ENCODE measurements at regions not wholly inside any gene's neighbourhood (a gene's known extent, or its start where the extent isn't known, plus 50 kb on each side); places are given as distances from the start of the nearest gene placed in this dataset.

GRCh38 chr22:27644566-27644965 lies 157.0 kb downstream of the MN1 start:
- no peaks in the 10 kb centered on the region for H3K27me3 ChIP-seq (ENCODE audit: control insufficient read depth, insufficient read depth, low read length)
- H3K4me3 ChIP-seq (ENCODE audit: low read length in 3 of 3): no peak overlapping the region
- intact Hi-C loops (cut with DNase I): no loop called here
- FAIRE-seq (no peak), DNase-seq (no peak)
- H3K9ac ChIP-seq (ENCODE audit: low read length in 3 of 3): no peak overlapping the region
- no peaks in the 10 kb centered on the region for H3K36me3 ChIP-seq (ENCODE audit: control insufficient read depth in 2 of 3, insufficient read depth in 3 of 3, low read length in 3 of 3)
- no peak overlapping the region for H3K27ac ChIP-seq (ENCODE audit: low read depth in 2 of 2, low read length in 2 of 2)
- H3K4me1 ChIP-seq (ENCODE audit: control insufficient read depth in 2 of 3, insufficient read depth in 2 of 3, low read depth in 1 of 3, low read length in 3 of 3): no peaks in the 10 kb centered on the region
- H3K9me3 ChIP-seq (ENCODE audit: control insufficient read depth in 2 of 3, insufficient read depth in 1 of 3, low read length in 3 of 3): no peaks in the 10 kb centered on the region
- TF ChIP-seq CTCF (IDR thresholded peaks at IDR 0.05; ENCODE audit: borderline replicate concordance, extremely low read depth, insufficient read depth): no peak

GRCh38 chr22:27647540-27647939 lies 154.0 kb downstream of the MN1 start:
- intact Hi-C loops (cut with DNase I): no loop called here
- FAIRE-seq: no peak
- Histone ChIP-seq H3K4me3 (ENCODE audit: low read length in 3 of 3) (no peak overlapping the region), H3K4me1 (ENCODE audit: control insufficient read depth in 2 of 3, insufficient read depth in 2 of 3, low read depth in 1 of 3, low read length in 3 of 3) (no peaks in the 10 kb centered on the region), H3K9me3 (ENCODE audit: control insufficient read depth in 2 of 3, insufficient read depth in 1 of 3, low read length in 3 of 3) (no peaks in the 10 kb centered on the region), H3K9ac (ENCODE audit: low read length in 3 of 3) (no peak overlapping the region), H3K36me3 (ENCODE audit: control insufficient read depth in 2 of 3, insufficient read depth in 3 of 3, low read length in 3 of 3) (no peaks in the 10 kb centered on the region), H3K27me3 (ENCODE audit: control insufficient read depth, insufficient read depth, low read length) (no peaks in the 10 kb centered on the region), H3K27ac (ENCODE audit: low read depth in 2 of 2, low read length in 2 of 2) (no peak overlapping the region)
- no peak for DNase-seq
- TF ChIP-seq CTCF (IDR thresholded peaks at IDR 0.05; ENCODE audit: borderline replicate concordance, extremely low read depth, insufficient read depth): no peak

- no peak overlapping the region for H3K4me3 ChIP-seq (ENCODE audit: low read length in 3 of 3)
- intact Hi-C loops (cut with DNase I): no loop called here
- no peak for DNase-seq
- no peak overlapping the region for H3K27ac ChIP-seq (ENCODE audit: low read depth in 2 of 2, low read length in 2 of 2)
- H3K27me3 ChIP-seq (ENCODE audit: control insufficient read depth, insufficient read depth, low read length): no peaks in the 10 kb centered on the region
- FAIRE-seq: no peak
- no peaks in the 10 kb centered on the region for H3K4me1 ChIP-seq (ENCODE audit: control insufficient read depth in 2 of 3, insufficient read depth in 2 of 3, low read depth in 1 of 3, low read length in 3 of 3)
- no peak overlapping the region for H3K9ac ChIP-seq (ENCODE audit: low read length in 3 of 3)
- H3K36me3 ChIP-seq (ENCODE audit: control insufficient read depth in 2 of 3, insufficient read depth in 3 of 3, low read length in 3 of 3): no peaks in the 10 kb centered on the region
- no peaks in the 10 kb centered on the region for H3K9me3 ChIP-seq (ENCODE audit: control insufficient read depth in 2 of 3, insufficient read depth in 1 of 3, low read length in 3 of 3)
- TF ChIP-seq CTCF (IDR thresholded peaks at IDR 0.05; ENCODE audit: borderline replicate concordance, extremely low read depth, insufficient read depth): no peak
These were observed 153.5 kb downstream of the MN1 start for GRCh38 chr22:27648074-27648473.

GRCh38 chr22:27648853-27649252 lies 152.7 kb downstream of the MN1 start:
- no peak for TF ChIP-seq CTCF (IDR thresholded peaks at IDR 0.05; ENCODE audit: borderline replicate concordance, extremely low read depth, insufficient read depth)
- FAIRE-seq (no peak), DNase-seq (no peak)
- Histone ChIP-seq H3K36me3 (ENCODE audit: control insufficient read depth in 2 of 3, insufficient read depth in 3 of 3, low read length in 3 of 3) (no peaks in the 10 kb centered on the region), H3K9ac (ENCODE audit: low read length in 3 of 3) (no peak overlapping the region), H3K4me3 (ENCODE audit: low read length in 3 of 3) (no peak overlapping the region), H3K27me3 (ENCODE audit: control insufficient read depth, insufficient read depth, low read length) (no peaks in the 10 kb centered on the region), H3K27ac (ENCODE audit: low read depth in 2 of 2, low read length in 2 of 2) (no peak overlapping the region), H3K4me1 (ENCODE audit: control insufficient read depth in 2 of 3, insufficient read depth in 2 of 3, low read depth in 1 of 3, low read length in 3 of 3) (no peaks in the 10 kb centered on the region), H3K9me3 (ENCODE audit: control insufficient read depth in 2 of 3, insufficient read depth in 1 of 3, low read length in 3 of 3) (no peaks in the 10 kb centered on the region)
- intact Hi-C loops (cut with DNase I): no loop called here

Measured in kidney (tissue), 13 donors.